WTC11 (cell line): ENCODE measurements at regions not wholly inside any gene's neighbourhood (a gene's known extent, or its start where the extent isn't known, plus 50 kb on each side); places are given as distances from the start of the nearest gene placed in this dataset.

Experiments used
- ATAC-seq: fragments of 200-7000 bp; cut with Tn5 transposase; 2 replicates; pipeline ENCODE4 v1.10.0; 2021; ENCODE audit warnings: mild to moderate bottlenecking, moderate library complexity
- CTCF ChIA-PET: fragments of 300-600 bp; sonication (Branson Sonifier 250); formaldehyde crosslinking; loops from one replicate; lab custom pipeline; 2021; ENCODE audit warnings: antibody characterized with exemption; lab: Charles Lee
- POLR2A ChIA-PET: fragments of 350-600 bp; sonication (Branson Sonifier 250); formaldehyde crosslinking; loops from one replicate; lab custom pipeline; 2021; ENCODE audit warnings: antibody characterized with exemption; lab: Charles Lee
- DNase-seq: peaks from one replicate; pipeline ENCODE4 v3.0.0; 2021; ENCODE audit warnings: low spot score
- H3K27ac Mint-ChIP-seq: 2 replicates; pipeline ENCODE4 v1.8.0; 2021; ENCODE audit warnings: mixed read lengths
- H3K27me3 Mint-ChIP-seq: 2 replicates; pipeline ENCODE4 v1.8.0; 2021; ENCODE audit warnings: low read depth, mild to moderate bottlenecking, moderate library complexity, mixed read lengths
- H3K36me3 Mint-ChIP-seq: 2 replicates; pipeline ENCODE4 v1.8.0; 2021; ENCODE audit warnings: mixed read lengths
- H3K4me1 Mint-ChIP-seq: 2 replicates; pipeline ENCODE4 v1.8.0; 2022; ENCODE audit warnings: mixed read lengths
- H3K4me3 Mint-ChIP-seq: 2 replicates; pipeline ENCODE4 v1.8.0; 2021; ENCODE audit warnings: mild to moderate bottlenecking, moderate library complexity, mixed read lengths
- H3K9me3 Mint-ChIP-seq: 2 replicates; pipeline ENCODE4 v1.8.0; 2021; ENCODE audit warnings: mixed read lengths
- CBFB ChIP-seq: sonication (generic); formaldehyde crosslinking; IDR thresholded peaks from 2 replicates; pipeline ENCODE4 v1.8.1; 2022; ENCODE audit warnings: mild to moderate bottlenecking, low read depth, missing genetic modification reagents
- ELF4 ChIP-seq: sonication (generic); formaldehyde crosslinking; IDR thresholded peaks from 2 replicates; pipeline ENCODE4 v1.8.1; 2022; ENCODE audit warnings: low read depth, mild to moderate bottlenecking, moderate library complexity, missing genetic modification reagents
- EMX1 ChIP-seq: fragments of 250-450 bp; sonication (Bioruptor Pico); IDR thresholded peaks from 2 replicates; pipeline ENCODE4 v1.8.0; 2021; ENCODE audit warnings: mild to moderate bottlenecking
- FOXJ3 ChIP-seq: sonication (generic); formaldehyde crosslinking; IDR thresholded peaks from 2 replicates; pipeline ENCODE4 v1.9.0; 2021; ENCODE audit warnings: missing genetic modification reagents, mild to moderate bottlenecking, borderline replicate concordance
- FOXK1 ChIP-seq: sonication (generic); formaldehyde crosslinking; IDR thresholded peaks from 2 replicates; pipeline ENCODE4 v1.8.0; 2022; ENCODE audit warnings: mild to moderate bottlenecking, moderate library complexity, missing genetic modification reagents
- GTF2I ChIP-seq: fragments of 250-450 bp; sonication (Bioruptor Pico); conservative IDR thresholded peaks from 2 replicates; pipeline ENCODE4 v1.4.0; 2021; ENCODE audit warnings: mild to moderate bottlenecking
- HMGA2 ChIP-seq: fragments of 250-450 bp; sonication (Bioruptor Pico); IDR thresholded peaks from 2 replicates; pipeline ENCODE4 v1.4.0; 2021; ENCODE audit warnings: mild to moderate bottlenecking, moderate library complexity
- IRF1 ChIP-seq: sonication (generic); formaldehyde crosslinking; IDR thresholded peaks from 2 replicates; pipeline ENCODE4 v1.8.0; 2023; ENCODE audit warnings: missing genetic modification reagents
- NFE2L1 ChIP-seq: sonication (generic); formaldehyde crosslinking; IDR thresholded peaks from 2 replicates; pipeline ENCODE4 v1.8.1; 2023; ENCODE audit warnings: missing genetic modification reagents
- NFYB ChIP-seq: sonication (generic); formaldehyde crosslinking; conservative IDR thresholded peaks from 2 replicates; pipeline ENCODE4 v1.8.0; 2022; ENCODE audit warnings: low read depth, missing genetic modification reagents
- NR1H2 ChIP-seq: sonication (generic); formaldehyde crosslinking; IDR thresholded peaks from 2 replicates; pipeline ENCODE4 v1.9.0; 2021; ENCODE audit warnings: mild to moderate bottlenecking, moderate library complexity, missing genetic modification reagents
- NR3C1 ChIP-seq: sonication (generic); formaldehyde crosslinking; conservative IDR thresholded peaks from 2 replicates; pipeline ENCODE4 v1.8.1; 2023; ENCODE audit warnings: low read depth, mild to moderate bottlenecking, missing genetic modification reagents
- RELA ChIP-seq: sonication (generic); formaldehyde crosslinking; IDR thresholded peaks from 2 replicates; pipeline ENCODE4 v1.8.1; 2022; ENCODE audit warnings: missing genetic modification reagents, mild to moderate bottlenecking, borderline replicate concordance
- RORB ChIP-seq: fragments of 250-450 bp; sonication (Bioruptor Pico); IDR thresholded peaks from 2 replicates; pipeline ENCODE4 v1.9.0; 2021; ENCODE audit warnings: mild to moderate bottlenecking
- TP53 ChIP-seq: sonication (generic); formaldehyde crosslinking; IDR thresholded peaks from 2 replicates; pipeline ENCODE4 v1.8.1; 2023; ENCODE audit warnings: mild to moderate bottlenecking, missing genetic modification reagents
- ZMAT4 ChIP-seq: fragments of 250-450 bp; sonication (Bioruptor Pico); IDR thresholded peaks from 2 replicates; pipeline ENCODE4 v1.9.0; 2021; ENCODE audit warnings: mild to moderate bottlenecking
- ZNF138 ChIP-seq: sonication (generic); formaldehyde crosslinking; conservative IDR thresholded peaks from 2 replicates; pipeline ENCODE4 v1.8.1; 2022; ENCODE audit warnings: mild to moderate bottlenecking, moderate library complexity, missing genetic modification reagents
- ZNF232 ChIP-seq: sonication (generic); formaldehyde crosslinking; IDR thresholded peaks from 2 replicates; pipeline ENCODE4 v1.8.0; 2022; ENCODE audit warnings: mild to moderate bottlenecking, missing genetic modification reagents
- ZNF263 ChIP-seq: sonication (generic); formaldehyde crosslinking; IDR thresholded peaks from 2 replicates; pipeline ENCODE4 v1.8.1; 2022; ENCODE audit warnings: low read depth, mild to moderate bottlenecking, moderate library complexity, missing genetic modification reagents
- ZNF512 ChIP-seq: sonication (generic); formaldehyde crosslinking; IDR thresholded peaks from 2 replicates; pipeline ENCODE4 v1.8.1; 2022; ENCODE audit warnings: missing genetic modification reagents, borderline replicate concordance
- ZNF532 ChIP-seq: fragments of 250-450 bp; sonication (Bioruptor Pico); IDR thresholded peaks from 2 replicates; pipeline ENCODE4 v1.9.0; 2021; ENCODE audit warnings: mild to moderate bottlenecking, borderline replicate concordance
- TF ChIP-seq, protein P1 (sequence below): sonication (generic); formaldehyde crosslinking; IDR thresholded peaks from 2 replicates; pipeline ENCODE4 v1.8.1; 2023; ENCODE audit warnings: mild to moderate bottlenecking, missing genetic modification reagents, moderate library complexity
- TF ChIP-seq, protein P2 (sequence below): sonication (generic); formaldehyde crosslinking; IDR thresholded peaks from 2 replicates; pipeline ENCODE4 v1.8.1; 2023; ENCODE audit warnings: mild to moderate bottlenecking, missing genetic modification reagents, moderate library complexity
- TF ChIP-seq, protein P3 (sequence below): fragments of 250-450 bp; sonication (Bioruptor Pico); IDR thresholded peaks from 2 replicates; pipeline ENCODE4 v2.1.2; 2022; ENCODE audit warnings: mild to moderate bottlenecking, moderate library complexity
- TF ChIP-seq, protein P4 (sequence below): sonication (generic); formaldehyde crosslinking; IDR thresholded peaks from 2 replicates; pipeline ENCODE4 v1.8.1; 2022; ENCODE audit warnings: low read depth, missing genetic modification reagents, borderline replicate concordance

GRCh38 chr9:135021393-135021789, 66.1 kb upstream of the OLFM1 start:
- no peaks in the 10 kb centered on the region; the same call in 1 of the 2 replicates for H3K27me3 Mint-ChIP-seq
- POLR2A ChIA-PET, result no interaction called here
- H3K27ac Mint-ChIP-seq, result no peak overlapping the region
- H3K4me3 Mint-ChIP-seq, result no peak overlapping the region
- TF ChIP-seq RORB (no peak), HMGA2 (no peak), ZNF532 (no peak), ZNF512 (CRISPR knock-in tag) (no peak), FOXJ3 (CRISPR knock-in tag) (no peak), GTF2I (CRISPR knock-in tag) (no peak), ZNF263 (no peak), NFE2L1 (CRISPR knock-in tag) (no peak), ZNF138 (no peak), NR3C1 (no peak), IRF1 (CRISPR knock-in tag) (no peak), ZMAT4 (no peak), FOXK1 (no peak)
- TF ChIP-seq, protein P1, sequence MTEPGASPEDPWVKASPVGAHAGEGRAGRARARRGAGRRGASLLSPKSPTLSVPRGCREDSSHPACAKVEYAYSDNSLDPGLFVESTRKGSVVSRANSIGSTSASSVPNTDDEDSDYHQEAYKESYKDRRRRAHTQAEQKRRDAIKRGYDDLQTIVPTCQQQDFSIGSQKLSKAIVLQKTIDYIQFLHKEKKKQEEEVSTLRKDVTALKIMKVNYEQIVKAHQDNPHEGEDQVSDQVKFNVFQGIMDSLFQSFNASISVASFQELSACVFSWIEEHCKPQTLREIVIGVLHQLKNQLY, result no peak
- TF ChIP-seq, protein P2, sequence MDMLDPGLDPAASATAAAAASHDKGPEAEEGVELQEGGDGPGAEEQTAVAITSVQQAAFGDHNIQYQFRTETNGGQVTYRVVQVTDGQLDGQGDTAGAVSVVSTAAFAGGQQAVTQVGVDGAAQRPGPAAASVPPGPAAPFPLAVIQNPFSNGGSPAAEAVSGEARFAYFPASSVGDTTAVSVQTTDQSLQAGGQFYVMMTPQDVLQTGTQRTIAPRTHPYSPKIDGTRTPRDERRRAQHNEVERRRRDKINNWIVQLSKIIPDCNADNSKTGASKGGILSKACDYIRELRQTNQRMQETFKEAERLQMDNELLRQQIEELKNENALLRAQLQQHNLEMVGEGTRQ (CRISPR knock-in tag), result no peak
- CTCF ChIA-PET, result no interaction called here
- no peaks in the 10 kb centered on the region for H3K36me3 Mint-ChIP-seq
- DNase-seq (no peak), ATAC-seq (no peak)
- H3K4me1 Mint-ChIP-seq, result no peaks in the 10 kb centered on the region
- H3K9me3 Mint-ChIP-seq, result peaks cover 16% of the 10 kb centered on the region

DNA sequence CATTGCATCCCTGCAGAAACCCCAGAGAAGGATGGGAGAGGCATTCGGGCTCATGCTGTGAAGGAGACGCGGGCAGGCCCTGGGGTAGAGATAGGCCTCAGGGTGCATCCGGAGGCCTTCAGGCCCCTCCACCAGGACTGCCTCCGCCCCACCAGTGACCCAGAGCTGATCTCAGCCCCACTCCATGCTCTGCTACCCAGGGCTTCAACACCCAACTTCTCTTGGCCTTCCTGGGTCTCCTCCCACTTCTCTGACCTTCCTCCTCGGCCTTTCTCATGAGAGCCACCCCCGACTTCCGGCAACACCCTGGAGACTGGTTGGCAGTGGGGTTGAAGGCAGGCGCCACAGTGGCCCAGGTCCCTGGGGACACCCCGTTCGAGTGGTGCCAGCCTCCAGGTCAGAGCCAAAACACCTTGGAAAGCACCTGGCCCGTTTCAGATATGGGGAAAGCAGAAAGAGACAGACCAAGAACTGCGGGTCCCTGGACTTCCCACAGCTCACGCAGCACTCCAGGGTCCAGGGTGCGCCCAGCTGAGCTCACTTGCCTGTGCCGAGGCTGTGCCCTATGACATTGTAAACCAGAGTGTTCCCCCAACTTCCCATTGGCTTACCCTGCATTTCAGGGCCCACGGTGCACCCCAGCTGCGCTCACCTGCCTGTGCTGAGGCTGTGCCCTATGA, 65.1 kb upstream of the OLFM1 start:
- TF ChIP-seq NFE2L1 (CRISPR knock-in tag), result no peak
- no peak for TF ChIP-seq RORB
- no peak for TF ChIP-seq TP53 (CRISPR knock-in tag)
- TF ChIP-seq, protein P3, sequence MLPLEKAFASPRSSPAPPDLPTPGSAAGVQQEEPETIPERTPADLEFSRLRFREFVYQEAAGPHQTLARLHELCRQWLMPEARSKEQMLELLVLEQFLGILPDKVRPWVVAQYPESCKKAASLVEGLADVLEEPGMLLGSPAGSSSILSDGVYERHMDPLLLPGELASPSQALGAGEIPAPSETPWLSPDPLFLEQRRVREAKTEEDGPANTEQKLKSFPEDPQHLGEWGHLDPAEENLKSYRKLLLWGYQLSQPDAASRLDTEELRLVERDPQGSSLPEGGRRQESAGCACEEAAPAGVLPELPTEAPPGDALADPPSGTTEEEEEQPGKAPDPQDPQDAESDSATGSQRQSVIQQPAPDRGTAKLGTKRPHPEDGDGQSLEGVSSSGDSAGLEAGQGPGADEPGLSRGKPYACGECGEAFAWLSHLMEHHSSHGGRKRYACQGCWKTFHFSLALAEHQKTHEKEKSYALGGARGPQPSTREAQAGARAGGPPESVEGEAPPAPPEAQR (CRISPR knock-in tag), result no peak
- no peak for TF ChIP-seq ZNF232 (CRISPR knock-in tag)
- TF ChIP-seq, protein P4, sequence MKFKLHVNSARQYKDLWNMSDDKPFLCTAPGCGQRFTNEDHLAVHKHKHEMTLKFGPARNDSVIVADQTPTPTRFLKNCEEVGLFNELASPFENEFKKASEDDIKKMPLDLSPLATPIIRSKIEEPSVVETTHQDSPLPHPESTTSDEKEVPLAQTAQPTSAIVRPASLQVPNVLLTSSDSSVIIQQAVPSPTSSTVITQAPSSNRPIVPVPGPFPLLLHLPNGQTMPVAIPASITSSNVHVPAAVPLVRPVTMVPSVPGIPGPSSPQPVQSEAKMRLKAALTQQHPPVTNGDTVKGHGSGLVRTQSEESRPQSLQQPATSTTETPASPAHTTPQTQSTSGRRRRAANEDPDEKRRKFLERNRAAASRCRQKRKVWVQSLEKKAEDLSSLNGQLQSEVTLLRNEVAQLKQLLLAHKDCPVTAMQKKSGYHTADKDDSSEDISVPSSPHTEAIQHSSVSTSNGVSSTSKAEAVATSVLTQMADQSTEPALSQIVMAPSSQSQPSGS, result no peak
- TF ChIP-seq NR1H2 (CRISPR knock-in tag), result no peak
- no peak for TF ChIP-seq EMX1 (CRISPR knock-in tag)
- no peak for TF ChIP-seq NFYB (CRISPR knock-in tag)
- no peak for TF ChIP-seq ELF4 (CRISPR knock-in tag)
- TF ChIP-seq RELA (CRISPR knock-in tag), result no peak
- TF ChIP-seq CBFB (CRISPR knock-in tag), result no peak
- TF ChIP-seq, all 79 proteins: peak for 0
- peaks cover 16% of the 10 kb centered on the region for H3K9me3 Mint-ChIP-seq
- DNase-seq, result no peak
- H3K4me1 Mint-ChIP-seq, result no peaks in the 10 kb centered on the region
- no peaks in the 10 kb centered on the region; the same call in 1 of the 2 replicates for H3K27me3 Mint-ChIP-seq
- H3K27ac Mint-ChIP-seq, result no peak overlapping the region
- POLR2A ChIA-PET, result no interaction called here
- H3K36me3 Mint-ChIP-seq, result no peaks in the 10 kb centered on the region
- no peak overlapping the region for H3K4me3 Mint-ChIP-seq
- ATAC-seq, result no peak
- CTCF ChIA-PET, result no interaction called here
